Skin epidermis (tissue), 12 donors: ENCODE measurements at regions not wholly inside any gene's neighbourhood (a gene's known extent, or its start where the extent isn't known, plus 50 kb on each side); places are given as distances from the start of the nearest gene placed in this dataset.

ENCODE experiments used
- H3K27ac ChIP-seq, 21 experiments: fragments of 200-600 bp; sonication (generic) in 11 of 21; one replicate each; pipeline ENCODE4 v1.5.0; 2020; ENCODE audit warnings: mild to moderate bottlenecking in 3 of 21, inconsistent platforms in 2 of 21, moderate library complexity in 2 of 21
- H3K4me3 ChIP-seq, 7 experiments: fragments of 200-600 bp; sonication (generic) in 2 of 7; one replicate each; pipeline ENCODE4 v1.5.0; 2020; ENCODE audit warnings: inconsistent platforms in 2 of 7, mild to moderate bottlenecking in 2 of 7, moderate library complexity in 1 of 7

GRCh38 chr10:117631276-117632145 lies 89.0 kb downstream of the EMX2 start:
- Histone ChIP-seq H3K27ac (no peak overlapping the region), H3K4me3 (no peak overlapping the region)

- Histone ChIP-seq H3K4me3 (no peak overlapping the region), H3K27ac (no peak overlapping the region)
Measured at GRCh38 chr10:117632406-117632805, 89.9 kb downstream of the EMX2 start.

GRCh38 chr10:117635826-117636225 lies 93.3 kb downstream of the EMX2 start:
- no peak overlapping the region for H3K27ac ChIP-seq
- H3K4me3 ChIP-seq: no peak overlapping the region

- Histone ChIP-seq H3K4me3 (no peak overlapping the region), H3K27ac (no peak overlapping the region)
Measured at GRCh38 chr10:117638200-117638599, 95.7 kb downstream of the EMX2 start.

DNA sequence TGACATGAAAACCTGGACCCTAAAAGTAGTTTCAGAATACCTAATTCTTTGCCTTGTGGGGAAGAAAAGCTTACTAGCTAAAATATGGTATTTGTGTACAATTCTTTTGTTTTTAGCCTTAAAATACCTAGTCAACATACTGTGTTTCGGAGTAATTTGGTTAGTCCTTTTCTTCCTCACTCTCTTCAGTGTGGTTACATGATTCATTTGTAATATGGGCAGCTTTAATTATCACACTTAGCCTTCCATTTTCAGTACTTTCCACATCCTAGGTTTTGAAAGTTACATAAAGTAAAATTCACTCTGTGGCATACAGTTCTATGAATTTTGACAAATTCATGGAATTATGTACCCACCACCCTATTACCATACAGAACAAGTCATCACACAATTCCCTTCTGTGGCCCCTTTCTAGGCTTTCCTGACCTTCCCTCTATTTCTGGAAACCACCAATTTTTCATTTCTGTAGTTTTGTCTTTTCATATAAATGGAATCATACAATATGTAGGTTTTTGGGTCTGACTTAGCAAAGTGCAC lies 96.2 kb downstream of the EMX2 start:
- no peak overlapping the region for H3K27ac ChIP-seq
- no peak overlapping the region for H3K4me3 ChIP-seq

- H3K4me3 ChIP-seq: no peak overlapping the region
- no peak overlapping the region for H3K27ac ChIP-seq
Measured at GRCh38 chr10:117640406-117640805, 97.9 kb downstream of the EMX2 start.

- H3K27ac ChIP-seq: no peak overlapping the region
Measured at GRCh38 chr10:117646718-117647117, 104.2 kb downstream of the EMX2 start.

GRCh38 chr10:117647306-117647705 lies 104.8 kb downstream of the EMX2 start:
- no peak overlapping the region for H3K27ac ChIP-seq
- H3K4me3 ChIP-seq: no peak overlapping the region

More at GRCh38 chr10:117646718-117647117, 104.2 kb downstream of the EMX2 start:
- H3K4me3 ChIP-seq: no peak overlapping the region

GRCh38 chr10:117651121-117651520 lies 108.6 kb downstream of the EMX2 start:
- Histone ChIP-seq H3K4me3 (no peak overlapping the region), H3K27ac (no peak overlapping the region)

DNA sequence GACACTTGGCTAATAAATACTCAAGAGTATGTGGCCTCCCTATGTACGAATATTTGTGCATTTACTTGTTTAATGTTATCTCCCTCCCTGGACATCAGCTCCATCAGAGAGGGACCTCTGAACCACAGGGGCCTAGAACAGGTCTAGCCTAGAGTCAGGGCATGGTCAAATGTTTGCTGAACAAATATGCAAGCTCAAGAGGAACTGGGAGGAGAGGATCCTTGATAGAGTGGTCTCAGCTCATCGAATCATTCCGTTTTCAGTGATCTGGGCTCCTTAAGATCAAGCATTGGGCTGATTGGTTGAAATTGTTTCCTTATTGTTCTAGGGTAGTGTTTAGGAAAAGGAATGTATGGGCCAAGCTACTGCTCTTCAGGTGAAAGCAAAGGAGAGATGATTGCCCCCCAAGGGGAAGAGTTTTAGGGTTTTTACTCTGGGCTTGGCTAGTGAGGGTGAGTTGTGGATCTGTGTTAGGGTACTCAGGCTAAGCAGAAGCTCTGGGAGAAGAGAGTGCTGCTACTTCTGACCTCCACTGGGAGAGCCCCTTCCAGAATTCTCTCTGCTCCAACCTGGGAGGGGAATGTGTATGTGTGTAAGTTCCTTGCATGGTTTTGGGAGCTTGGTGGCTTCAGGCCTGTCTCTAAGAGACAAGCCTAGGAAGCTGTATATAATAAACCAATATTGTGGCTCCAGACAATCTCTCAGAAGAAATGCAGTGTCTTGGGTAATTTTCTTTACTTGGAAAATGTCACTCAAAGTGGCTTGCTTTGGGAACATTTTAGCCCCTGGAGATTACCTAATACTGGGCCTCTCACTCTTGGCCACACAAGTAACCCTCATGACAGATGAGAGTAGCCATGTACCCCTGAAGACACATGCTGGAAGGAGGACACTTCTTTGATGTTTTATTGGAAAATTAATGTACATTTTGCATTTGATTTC lies 110.0 kb downstream of the EMX2 start:
- Histone ChIP-seq H3K4me3 (no peak overlapping the region), H3K27ac (peak overlapping the region in 1 of 21 experiments; percentile 33)

- peak overlapping the region in 1 of 21 experiments; percentile 33 for H3K27ac ChIP-seq
- no peak overlapping the region for H3K4me3 ChIP-seq
Measured at GRCh38 chr10:117653170-117653515, 110.6 kb downstream of the EMX2 start.

GRCh38 chr10:117654105-117654504 lies 111.6 kb downstream of the EMX2 start:
- no peak overlapping the region for H3K4me3 ChIP-seq
- H3K27ac ChIP-seq: no peak overlapping the region

GRCh38 chr10:117656385-117657367 lies 114.1 kb downstream of the EMX2 start:
- H3K27ac ChIP-seq: no peak overlapping the region
- H3K4me3 ChIP-seq: no peak overlapping the region

DNA sequence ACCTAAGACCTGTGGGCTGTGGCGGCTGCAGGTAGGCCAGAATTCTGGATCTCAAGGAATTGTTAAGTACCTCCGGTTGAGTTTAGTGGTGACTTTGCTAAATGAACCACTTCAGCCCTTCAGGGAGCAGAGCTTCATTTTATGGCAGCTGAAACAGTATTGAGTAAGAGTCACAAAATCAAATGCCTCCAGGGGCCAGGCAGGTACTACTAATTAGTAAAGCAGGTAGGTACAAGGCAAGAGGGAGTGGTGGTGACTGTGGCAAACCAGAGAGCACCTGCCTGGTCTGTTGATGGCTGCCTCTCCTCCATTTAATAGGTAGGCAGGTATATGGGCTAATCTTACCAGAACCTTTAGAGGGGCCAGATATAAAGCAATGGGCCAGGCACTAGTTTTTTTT lies 118.8 kb downstream of the EMX2 start:
- H3K4me3 ChIP-seq: no peak overlapping the region
- H3K27ac ChIP-seq: no peak overlapping the region

DNA sequence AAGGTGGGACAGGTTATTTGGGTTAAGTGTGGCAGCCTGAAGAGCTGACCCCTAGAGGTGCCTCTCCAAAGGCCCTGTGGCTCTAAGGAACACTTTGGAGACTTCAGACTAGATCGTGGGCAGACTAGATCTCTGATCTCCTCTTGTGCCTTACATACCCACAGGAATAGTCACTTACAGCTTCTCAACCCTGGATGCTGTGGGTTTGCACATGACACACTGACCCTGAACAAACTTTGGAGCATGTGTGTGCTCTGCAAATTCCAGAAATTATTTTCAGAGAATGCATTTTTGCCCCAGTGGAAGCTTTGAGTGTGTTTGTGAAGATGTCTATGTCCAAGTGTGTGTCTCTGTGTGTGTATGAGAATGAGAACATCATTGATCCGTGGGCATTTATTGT lies 119.6 kb downstream of the EMX2 start:
- H3K27ac ChIP-seq: no peak overlapping the region
- no peak overlapping the region for H3K4me3 ChIP-seq

DNA sequence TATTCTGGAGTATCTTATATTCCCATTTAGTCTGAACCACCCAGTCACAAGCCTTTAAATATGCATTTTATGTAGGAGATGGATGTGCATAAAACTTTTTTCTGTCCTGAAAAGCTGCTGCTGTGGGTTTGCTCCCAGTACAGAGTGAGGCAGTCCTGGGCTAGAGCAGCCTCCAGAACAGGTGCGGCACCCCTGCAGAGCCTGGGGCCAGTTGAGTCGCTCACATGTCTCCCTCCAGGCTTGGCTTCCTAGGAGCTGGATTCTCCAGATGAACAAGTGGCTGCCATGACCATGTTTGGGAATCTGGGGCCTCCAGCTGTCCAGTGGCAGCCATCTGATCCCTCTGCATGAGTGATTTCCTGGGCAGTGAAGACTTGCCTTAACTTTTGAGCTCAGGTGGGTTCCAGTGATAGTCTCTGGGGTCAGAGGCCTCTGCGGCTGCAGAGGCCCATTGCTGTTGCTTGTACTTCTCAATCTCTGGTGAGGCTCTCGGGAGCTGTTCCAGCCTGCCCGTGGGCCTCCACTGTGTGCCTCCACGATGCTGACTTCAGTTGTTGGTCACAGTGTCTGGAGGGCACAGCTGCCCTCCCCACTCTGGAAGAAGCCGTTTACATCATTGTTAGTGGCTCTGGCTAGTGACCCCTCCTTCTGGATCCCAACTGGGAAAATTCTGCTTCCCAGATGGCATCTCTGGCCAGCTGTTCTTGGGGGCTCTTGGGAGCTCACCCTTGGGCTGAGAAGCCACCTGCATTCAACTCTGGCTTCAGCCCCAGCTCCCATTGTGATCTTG lies 120.4 kb downstream of the EMX2 start:
- peak overlapping the region in 1 of 21 experiments; percentile 39 for H3K27ac ChIP-seq
- H3K4me3 ChIP-seq: no peak overlapping the region

- no peak overlapping the region for H3K4me3 ChIP-seq
- H3K27ac ChIP-seq: no peak overlapping the region
Measured at GRCh38 chr10:117663750-117664149, 121.2 kb downstream of the EMX2 start.

DNA sequence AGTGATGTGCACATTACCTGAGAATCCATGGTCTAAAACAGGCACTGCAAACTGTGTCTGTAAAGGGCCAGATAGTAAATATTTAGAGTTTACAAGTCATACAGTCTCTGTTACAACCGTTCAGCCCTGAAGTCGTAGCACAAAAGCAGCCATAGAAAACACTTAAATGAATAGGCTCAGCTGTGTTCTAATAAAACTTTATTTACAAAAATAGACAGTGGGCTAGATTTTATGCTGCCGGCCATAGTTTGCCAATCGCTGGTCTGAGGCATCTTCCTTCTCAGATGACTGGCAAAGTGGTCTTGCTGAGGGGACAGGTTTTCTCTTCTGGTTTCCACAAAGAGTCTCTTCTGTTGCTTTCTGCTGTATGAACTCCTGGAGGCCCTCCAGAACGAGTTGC lies 121.7 kb downstream of the EMX2 start:
- Histone ChIP-seq H3K4me3 (no peak overlapping the region), H3K27ac (no peak overlapping the region)

DNA sequence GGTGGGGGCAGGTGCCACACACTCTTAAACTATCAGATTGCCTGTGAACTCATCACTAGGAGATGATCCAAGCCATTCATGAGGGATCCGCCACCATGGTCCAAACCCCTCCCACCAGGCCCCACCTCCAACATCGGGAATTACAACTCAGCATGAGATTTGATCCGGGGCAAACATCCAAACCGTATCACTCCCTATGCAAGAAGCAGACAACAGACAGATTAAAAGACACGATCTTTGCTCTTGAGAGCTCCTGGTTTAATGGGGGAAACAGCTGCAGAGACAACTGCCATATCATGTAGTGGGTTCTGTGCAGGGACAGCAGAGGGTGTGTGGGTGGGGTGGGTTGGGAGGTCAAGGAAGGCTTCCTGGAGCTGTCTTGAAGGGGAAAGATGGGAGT lies 123.6 kb downstream of the EMX2 start:
- H3K27ac ChIP-seq: no peak overlapping the region
- no peak overlapping the region for H3K4me3 ChIP-seq
